Lower lobe of right lung (tissue), 2 donors: ENCODE measurements at regions not wholly inside any gene's neighbourhood (a gene's known extent, or its start where the extent isn't known, plus 50 kb on each side); places are given as distances from the start of the nearest gene placed in this dataset.

Source experiments
- ATAC-seq, 2 donors: fragments of 200-7000 bp; cut with Tn5 transposase; one replicate each; pipeline ENCODE4 v1.9.1; 2020 to 2022; ENCODE audit warnings: mild to moderate bottlenecking in 2 of 2, moderate library complexity in 2 of 2
- DNase-seq: peaks from one replicate; pipeline ENCODE4 v3.0.0-alpha.2; 2020
- H3K27ac ChIP-seq: fragments of 200-600 bp; one replicate; pipeline ENCODE4 v1.8.0; 2022
- H3K27me3 ChIP-seq: fragments of 200-600 bp; one replicate; pipeline ENCODE4 v1.8.0; 2022; ENCODE audit warnings: low read depth
- H3K36me3 ChIP-seq: fragments of 200-600 bp; one replicate; pipeline ENCODE4 v1.8.0; 2022; ENCODE audit warnings: mild to moderate bottlenecking
- H3K4me1 ChIP-seq: fragments of 200-600 bp; one replicate; pipeline ENCODE4 v1.8.0; 2022
- H3K4me3 ChIP-seq: fragments of 200-600 bp; one replicate; pipeline ENCODE4 v1.8.0; 2022; ENCODE audit warnings: mild to moderate bottlenecking
- H3K9me3 ChIP-seq: fragments of 200-600 bp; one replicate; pipeline ENCODE4 v1.8.0; 2022
- CTCF ChIP-seq: fragments of 200-600 bp; IDR thresholded peaks from one replicate; pipeline ENCODE4 v1.8.0; 2022; ENCODE audit warnings: antibody characterized with exemption, mild to moderate bottlenecking
- intact Hi-C: fragments of 100-400 bp; cut with DNase I; formaldehyde crosslinking; loops from one replicate; pipeline ENCODE4 v1.11.0; 2022
- donor health status: DM: no; HTN: yes; CAD: no; lungs with severe emphysema.

- DNase-seq (no peak), ATAC-seq (no peak)
- Histone ChIP-seq H3K4me1 (no peaks in the 10 kb centered on the region), H3K9me3 (no peaks in the 10 kb centered on the region), H3K27me3 (no peaks in the 10 kb centered on the region), H3K4me3 (no peak overlapping the region), H3K36me3 (no peaks in the 10 kb centered on the region), H3K27ac (no peak overlapping the region)
- TF ChIP-seq CTCF = no peak
- intact Hi-C loops = no loop called here
Measured at GRCh38 chr7:106778656-106779250, 86.3 kb upstream of the PIK3CG start.

GRCh38 chr7:106779877-106780276, 85.2 kb upstream of the PIK3CG start:
- peak; percentile 49 to 58 for ATAC-seq

DNA sequence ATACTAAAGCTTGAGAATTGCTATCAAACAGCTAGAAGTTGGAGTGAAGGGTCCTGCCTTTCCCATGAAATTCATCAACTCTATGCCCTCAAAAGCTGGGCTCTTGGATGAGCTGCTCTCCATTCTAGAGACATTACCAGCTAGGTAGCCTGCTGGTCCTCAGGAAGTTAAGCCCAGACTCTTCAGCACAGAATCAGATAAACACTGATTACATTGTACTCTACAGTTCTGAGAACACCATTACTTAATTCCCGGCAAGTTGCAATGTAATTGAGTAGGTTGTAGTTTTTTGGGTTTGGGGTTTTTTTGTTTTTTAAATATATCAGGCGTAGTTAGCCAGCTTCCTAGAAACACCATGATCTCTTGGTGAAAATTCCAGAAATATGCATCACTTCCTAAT, 84.1 kb upstream of the PIK3CG start:
- H3K4me3 ChIP-seq = no peak overlapping the region
- no peaks in the 10 kb centered on the region for H3K9me3 ChIP-seq
- intact Hi-C loops = no loop called here
- no peaks in the 10 kb centered on the region for H3K4me1 ChIP-seq
- no peak for TF ChIP-seq CTCF
- H3K27ac ChIP-seq = no peak overlapping the region
- H3K36me3 ChIP-seq = no peaks in the 10 kb centered on the region
- no peak for DNase-seq
- peak in 1 of 2 donors; percentile 37 for ATAC-seq
- no peaks in the 10 kb centered on the region for H3K27me3 ChIP-seq

More at GRCh38 chr7:106779877-106780276, 85.2 kb upstream of the PIK3CG start:
- Histone ChIP-seq H3K27ac (no peak overlapping the region), H3K4me3 (no peak overlapping the region), H3K36me3 (no peaks in the 10 kb centered on the region), H3K27me3 (no peaks in the 10 kb centered on the region), H3K9me3 (no peaks in the 10 kb centered on the region), H3K4me1 (no peaks in the 10 kb centered on the region)
- intact Hi-C loops = no loop called here
- DNase-seq = no peak
- no peak for TF ChIP-seq CTCF

DNA sequence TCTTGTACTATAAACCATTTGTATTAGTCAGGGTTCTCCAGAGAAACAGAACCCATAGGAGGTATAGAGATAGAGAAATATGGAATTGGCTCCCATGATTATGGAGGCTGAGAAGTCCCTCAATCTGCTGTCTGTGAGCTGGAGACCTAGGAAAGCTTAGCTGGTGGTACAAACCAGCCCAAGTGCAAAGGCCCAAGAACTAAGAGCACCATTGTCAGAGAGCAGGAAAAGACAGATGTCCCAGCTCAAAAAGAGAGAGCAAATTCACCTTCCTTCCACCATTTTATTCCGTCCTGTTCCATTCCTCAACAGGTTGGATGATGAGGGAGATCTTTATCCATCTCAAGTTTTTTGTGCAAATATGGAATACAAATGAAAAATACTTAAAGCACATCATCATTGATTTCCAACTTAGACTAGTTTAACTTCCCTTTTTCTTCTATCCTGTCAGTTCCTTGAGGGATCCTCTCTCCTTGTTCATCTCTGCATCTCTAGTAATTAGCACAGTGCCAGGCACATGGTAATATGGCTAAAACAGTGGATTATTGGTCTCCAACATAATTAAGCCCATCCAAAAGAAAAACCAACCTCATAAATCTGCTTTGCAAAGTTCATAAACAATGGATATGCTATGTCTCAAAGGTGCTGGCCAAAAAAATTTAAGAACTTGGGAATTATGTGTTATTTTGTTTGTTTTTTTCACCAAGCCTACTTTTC, 83.1 kb upstream of the PIK3CG start:
- intact Hi-C loops = no loop called here
- H3K4me1 ChIP-seq = no peaks in the 10 kb centered on the region
- H3K4me3 ChIP-seq = no peak overlapping the region
- H3K36me3 ChIP-seq = no peaks in the 10 kb centered on the region
- no peak for DNase-seq
- H3K9me3 ChIP-seq = no peaks in the 10 kb centered on the region
- TF ChIP-seq CTCF = no peak
- H3K27me3 ChIP-seq = no peaks in the 10 kb centered on the region
- ATAC-seq = no peak
- H3K27ac ChIP-seq = no peak overlapping the region

- no peak overlapping the region for H3K27ac ChIP-seq
- no peaks in the 10 kb centered on the region for H3K9me3 ChIP-seq
- no peaks in the 10 kb centered on the region for H3K36me3 ChIP-seq
- intact Hi-C loops = no loop called here
- no peak for ATAC-seq
- no peak overlapping the region for H3K4me3 ChIP-seq
- H3K4me1 ChIP-seq = no peaks in the 10 kb centered on the region
- no peak for TF ChIP-seq CTCF
- H3K27me3 ChIP-seq = no peaks in the 10 kb centered on the region
- DNase-seq = no peak
Measured at GRCh38 chr7:106783286-106783685, 81.8 kb upstream of the PIK3CG start.
